Activated naive CD8-positive, alpha-beta T cell (primary cell): ENCODE measurements at regions not wholly inside any gene's neighbourhood (a gene's known extent, or its start where the extent isn't known, plus 50 kb on each side); places are given as distances from the start of the nearest gene placed in this dataset.

Source experiments
- H3K27ac Mint-ChIP-seq: one replicate; pipeline ENCODE4 v1.8.0; 2021; ENCODE audit warnings: mixed read lengths
- H3K27me3 Mint-ChIP-seq: one replicate; pipeline ENCODE4 v1.8.0; 2021; ENCODE audit warnings: mixed read lengths
- H3K36me3 Mint-ChIP-seq: one replicate; pipeline ENCODE4 v1.8.0; 2021; ENCODE audit warnings: mixed read lengths
- H3K4me1 Mint-ChIP-seq: one replicate; pipeline ENCODE4 v1.8.0; 2021; ENCODE audit warnings: low read depth, mixed read lengths
- H3K4me3 Mint-ChIP-seq: one replicate; pipeline ENCODE4 v1.8.0; 2021; ENCODE audit warnings: mild to moderate bottlenecking, mixed read lengths
- H3K9me3 Mint-ChIP-seq: one replicate; pipeline ENCODE4 v1.8.0; 2021; ENCODE audit warnings: low read depth, mixed read lengths

GRCh38 chr9:28363151-28363562 lies 789.9 kb upstream of the C9orf72 start:
- Mint-ChIP-seq H3K9me3 (peaks cover 7% of the 10 kb centered on the region), H3K36me3 (no peaks in the 10 kb centered on the region), H3K27me3 (no peaks in the 10 kb centered on the region), H3K4me3 (no peak overlapping the region), H3K4me1 (no peaks in the 10 kb centered on the region), H3K27ac (no peak overlapping the region)

DNA sequence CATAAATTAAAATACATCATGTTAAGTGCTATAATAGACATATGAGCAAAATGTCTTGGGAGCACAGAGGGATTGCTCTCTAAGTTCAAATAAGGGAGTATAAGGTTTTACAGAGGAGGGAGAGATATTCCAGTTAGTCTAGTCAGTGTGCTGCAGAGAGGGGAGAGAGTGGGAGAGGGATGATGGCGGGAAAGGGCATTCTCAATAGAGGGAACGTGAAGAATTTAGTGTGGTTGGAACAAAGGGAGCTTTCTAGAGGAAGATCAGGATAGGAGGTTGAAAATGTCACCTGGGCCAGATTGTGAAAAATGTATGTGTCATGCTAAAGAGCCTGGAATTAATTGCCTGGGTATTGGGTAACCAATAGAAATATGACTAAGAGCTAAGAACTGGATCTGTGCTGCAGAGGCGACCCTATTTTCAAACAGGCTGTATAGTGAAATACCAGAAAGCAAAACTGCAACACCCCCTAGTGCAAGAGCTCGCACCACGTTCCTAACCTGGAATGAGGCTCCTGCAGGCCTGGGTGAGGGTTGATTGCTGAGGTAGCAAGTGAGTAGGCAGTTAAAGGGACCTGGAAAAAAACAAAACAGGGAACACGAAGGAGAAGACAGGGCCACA lies 791.8 kb upstream of the C9orf72 start:
- no peak overlapping the region for H3K27ac Mint-ChIP-seq
- peaks cover 7% of the 10 kb centered on the region for H3K9me3 Mint-ChIP-seq
- H3K27me3 Mint-ChIP-seq, result no peaks in the 10 kb centered on the region
- H3K4me1 Mint-ChIP-seq, result no peaks in the 10 kb centered on the region
- no peak overlapping the region for H3K4me3 Mint-ChIP-seq
- no peaks in the 10 kb centered on the region for H3K36me3 Mint-ChIP-seq

DNA sequence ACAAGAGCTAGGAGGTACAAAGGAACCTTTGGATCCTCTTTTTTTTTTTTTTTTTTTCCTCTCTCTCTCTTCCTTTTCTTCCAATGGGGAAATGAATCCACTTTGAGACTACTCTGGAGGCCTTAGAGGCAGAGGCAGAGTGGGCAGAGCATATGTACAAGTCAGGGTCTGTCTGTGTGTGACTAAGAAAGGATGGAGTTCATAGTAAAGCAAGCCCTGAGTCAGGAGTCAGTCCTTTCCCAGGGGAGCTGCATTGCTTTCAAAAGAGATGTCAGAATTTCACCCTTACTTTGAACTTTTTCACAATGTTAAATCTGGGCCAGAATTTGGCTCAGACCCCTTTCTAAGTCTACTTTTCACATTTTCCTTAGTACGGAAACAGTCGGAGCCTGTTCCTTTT lies 792.4 kb upstream of the C9orf72 start:
- no peaks in the 10 kb centered on the region for H3K4me1 Mint-ChIP-seq
- no peaks in the 10 kb centered on the region for H3K27me3 Mint-ChIP-seq
- H3K36me3 Mint-ChIP-seq, result no peaks in the 10 kb centered on the region
- no peak overlapping the region for H3K27ac Mint-ChIP-seq
- H3K4me3 Mint-ChIP-seq, result no peak overlapping the region
- H3K9me3 Mint-ChIP-seq, result peaks cover 7% of the 10 kb centered on the region

DNA sequence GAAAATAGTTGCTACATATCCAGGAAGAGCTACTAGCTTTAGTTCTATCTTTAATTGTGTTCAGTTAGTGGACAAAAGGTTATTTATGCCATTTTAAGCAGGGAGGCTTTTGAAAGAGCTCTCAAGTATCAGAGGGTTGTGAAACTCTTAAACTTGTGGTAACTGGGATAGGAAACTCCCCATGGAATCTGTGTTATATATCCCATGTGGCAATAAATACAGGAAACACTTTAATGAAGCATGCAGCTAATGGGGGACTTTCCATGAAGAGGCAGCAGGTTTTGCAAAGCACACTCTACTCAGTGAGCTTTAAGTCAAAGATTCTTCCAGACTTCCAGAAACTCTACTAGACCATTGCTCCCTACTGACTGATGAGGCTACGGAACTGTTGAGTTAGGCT lies 805.0 kb upstream of the C9orf72 start:
- Mint-ChIP-seq H3K9me3 (peaks cover 5% of the 10 kb centered on the region), H3K27ac (no peak overlapping the region), H3K4me3 (no peak overlapping the region), H3K27me3 (no peaks in the 10 kb centered on the region), H3K36me3 (no peaks in the 10 kb centered on the region), H3K4me1 (no peaks in the 10 kb centered on the region)

GRCh38 chr9:28379082-28379481 lies 805.8 kb upstream of the C9orf72 start:
- Mint-ChIP-seq H3K27me3 (no peaks in the 10 kb centered on the region), H3K4me1 (no peaks in the 10 kb centered on the region), H3K36me3 (no peaks in the 10 kb centered on the region), H3K4me3 (no peak overlapping the region), H3K9me3 (peaks cover 5% of the 10 kb centered on the region), H3K27ac (no peak overlapping the region)

- no peak overlapping the region for H3K4me3 Mint-ChIP-seq
- no peaks in the 10 kb centered on the region for H3K27me3 Mint-ChIP-seq
- H3K27ac Mint-ChIP-seq, result no peak overlapping the region
- no peaks in the 10 kb centered on the region for H3K36me3 Mint-ChIP-seq
- no peaks in the 10 kb centered on the region for H3K4me1 Mint-ChIP-seq
- peaks cover 7% of the 10 kb centered on the region for H3K9me3 Mint-ChIP-seq
Observed at GRCh38 chr9:28389411-28389810, 816.1 kb upstream of the C9orf72 start.

GRCh38 chr9:28394774-28395173 lies 821.5 kb upstream of the C9orf72 start:
- H3K36me3 Mint-ChIP-seq, result no peaks in the 10 kb centered on the region
- H3K27me3 Mint-ChIP-seq, result no peaks in the 10 kb centered on the region
- H3K27ac Mint-ChIP-seq, result no peak overlapping the region
- H3K4me3 Mint-ChIP-seq, result no peak overlapping the region
- H3K4me1 Mint-ChIP-seq, result no peaks in the 10 kb centered on the region
- H3K9me3 Mint-ChIP-seq, result peaks cover 3% of the 10 kb centered on the region

DNA sequence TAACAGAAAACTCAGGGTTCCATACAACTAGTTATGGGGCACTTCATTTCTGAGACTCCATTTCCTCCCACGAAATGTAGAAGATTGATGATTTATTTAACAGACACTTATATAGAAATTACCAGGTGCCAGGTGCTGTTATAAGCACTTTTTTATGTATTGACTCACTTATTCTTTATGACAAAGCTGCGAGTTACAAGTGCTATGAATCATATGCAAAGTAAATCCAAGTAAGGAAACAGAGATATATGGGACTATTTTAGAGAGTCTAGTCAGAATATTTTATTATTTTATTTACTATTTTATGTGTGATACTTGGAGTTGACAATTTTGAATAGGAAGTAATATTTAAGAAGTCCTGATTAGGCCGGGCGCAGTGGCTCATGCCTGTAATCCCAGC lies 822.8 kb upstream of the C9orf72 start:
- Mint-ChIP-seq H3K4me1 (no peaks in the 10 kb centered on the region), H3K9me3 (no peaks in the 10 kb centered on the region), H3K27me3 (no peaks in the 10 kb centered on the region), H3K4me3 (no peak overlapping the region), H3K36me3 (no peaks in the 10 kb centered on the region), H3K27ac (no peak overlapping the region)

- H3K4me1 Mint-ChIP-seq, result no peaks in the 10 kb centered on the region
- no peak overlapping the region for H3K4me3 Mint-ChIP-seq
- no peaks in the 10 kb centered on the region for H3K36me3 Mint-ChIP-seq
- H3K27me3 Mint-ChIP-seq, result no peaks in the 10 kb centered on the region
- H3K9me3 Mint-ChIP-seq, result no peaks in the 10 kb centered on the region
- no peak overlapping the region for H3K27ac Mint-ChIP-seq
Observed at GRCh38 chr9:28407351-28407750, 834.1 kb upstream of the C9orf72 start.

GRCh38 chr9:28409919-28410318 lies 836.6 kb upstream of the C9orf72 start:
- no peaks in the 10 kb centered on the region for H3K9me3 Mint-ChIP-seq
- no peak overlapping the region for H3K27ac Mint-ChIP-seq
- no peaks in the 10 kb centered on the region for H3K4me1 Mint-ChIP-seq
- no peak overlapping the region for H3K4me3 Mint-ChIP-seq
- H3K27me3 Mint-ChIP-seq, result no peaks in the 10 kb centered on the region
- H3K36me3 Mint-ChIP-seq, result no peaks in the 10 kb centered on the region

DNA sequence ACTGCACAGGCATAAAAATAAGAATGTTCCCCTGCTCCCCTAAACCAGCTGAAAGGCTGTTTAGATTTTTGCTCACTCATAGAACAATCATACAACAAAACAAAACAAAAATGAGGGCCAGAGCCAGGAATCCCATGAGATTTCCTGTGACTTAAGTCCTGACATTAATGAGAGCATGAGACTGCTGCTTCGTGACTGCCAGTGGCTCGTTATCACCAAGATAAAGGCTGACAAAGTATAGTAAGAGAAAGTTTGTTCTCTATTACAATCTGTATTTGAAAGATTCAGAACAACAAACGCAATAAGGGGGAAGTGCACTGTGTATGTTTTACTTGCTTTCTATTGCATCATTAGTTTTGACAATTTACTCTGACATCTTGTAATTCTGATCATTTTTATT lies 837.1 kb upstream of the C9orf72 start:
- no peaks in the 10 kb centered on the region for H3K4me1 Mint-ChIP-seq
- H3K36me3 Mint-ChIP-seq, result no peaks in the 10 kb centered on the region
- no peaks in the 10 kb centered on the region for H3K9me3 Mint-ChIP-seq

DNA sequence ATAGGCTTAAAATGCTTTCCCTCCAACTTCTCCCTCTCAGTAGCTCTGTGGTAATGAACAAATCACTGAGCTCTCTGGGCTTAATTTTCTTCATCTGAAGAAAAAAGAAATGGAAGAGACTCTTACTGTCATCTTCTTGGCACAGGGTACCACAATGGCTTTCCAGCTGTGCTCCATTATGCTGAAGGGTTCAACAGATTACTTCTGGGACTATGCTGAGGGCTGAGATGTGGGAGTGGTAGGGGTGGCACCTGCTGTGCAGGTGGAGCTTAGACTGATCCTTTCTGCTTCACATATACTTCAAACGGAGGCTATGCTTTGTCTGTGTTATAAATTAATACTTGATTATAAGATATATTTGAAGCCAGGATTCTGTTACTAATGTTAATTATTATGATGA lies 840.2 kb upstream of the C9orf72 start:
- Mint-ChIP-seq H3K9me3 (no peaks in the 10 kb centered on the region), H3K27me3 (no peaks in the 10 kb centered on the region), H3K27ac (no peak overlapping the region), H3K36me3 (no peaks in the 10 kb centered on the region), H3K4me3 (no peak overlapping the region), H3K4me1 (no peaks in the 10 kb centered on the region)

More for the DNA sequence above, 837.1 kb upstream of the C9orf72 start:
- Mint-ChIP-seq H3K27me3 (no peaks in the 10 kb centered on the region), H3K27ac (no peak overlapping the region), H3K4me3 (no peak overlapping the region)

- no peak overlapping the region for H3K27ac Mint-ChIP-seq
Observed at GRCh38 chr9:28423255-28423654, 850.0 kb upstream of the C9orf72 start.

GRCh38 chr9:28435456-28435855 lies 862.2 kb upstream of the C9orf72 start:
- Mint-ChIP-seq H3K36me3 (no peaks in the 10 kb centered on the region), H3K27ac (no peak overlapping the region), H3K4me3 (no peak overlapping the region), H3K9me3 (peaks cover 3% of the 10 kb centered on the region), H3K27me3 (no peaks in the 10 kb centered on the region), H3K4me1 (no peaks in the 10 kb centered on the region)

More at GRCh38 chr9:28423255-28423654, 850.0 kb upstream of the C9orf72 start:
- Mint-ChIP-seq H3K36me3 (no peaks in the 10 kb centered on the region), H3K4me1 (no peaks in the 10 kb centered on the region), H3K4me3 (no peak overlapping the region), H3K9me3 (peaks cover 4% of the 10 kb centered on the region), H3K27me3 (no peaks in the 10 kb centered on the region)

GRCh38 chr9:28439688-28440087 lies 866.4 kb upstream of the C9orf72 start:
- Mint-ChIP-seq H3K27me3 (no peaks in the 10 kb centered on the region), H3K36me3 (no peaks in the 10 kb centered on the region), H3K27ac (no peak overlapping the region), H3K9me3 (no peaks in the 10 kb centered on the region), H3K4me1 (no peaks in the 10 kb centered on the region), H3K4me3 (no peak overlapping the region)

GRCh38 chr9:28443461-28443860 lies 870.2 kb upstream of the C9orf72 start:
- Mint-ChIP-seq H3K27me3 (no peaks in the 10 kb centered on the region), H3K4me1 (no peaks in the 10 kb centered on the region), H3K9me3 (no peaks in the 10 kb centered on the region), H3K4me3 (no peak overlapping the region), H3K36me3 (no peaks in the 10 kb centered on the region), H3K27ac (no peak overlapping the region)
